ENCODE measurements at regions not wholly inside any gene's neighbourhood (a gene's known extent, or its start where the extent isn't known, plus 50 kb on each side); places are given as distances from the start of the nearest gene placed in this dataset.
"Not testable (repeated sequence)": the region's sequence is repeated elsewhere in the genome, so short reads cannot be mapped to it uniquely, and the experiment has no call there.

DNA sequence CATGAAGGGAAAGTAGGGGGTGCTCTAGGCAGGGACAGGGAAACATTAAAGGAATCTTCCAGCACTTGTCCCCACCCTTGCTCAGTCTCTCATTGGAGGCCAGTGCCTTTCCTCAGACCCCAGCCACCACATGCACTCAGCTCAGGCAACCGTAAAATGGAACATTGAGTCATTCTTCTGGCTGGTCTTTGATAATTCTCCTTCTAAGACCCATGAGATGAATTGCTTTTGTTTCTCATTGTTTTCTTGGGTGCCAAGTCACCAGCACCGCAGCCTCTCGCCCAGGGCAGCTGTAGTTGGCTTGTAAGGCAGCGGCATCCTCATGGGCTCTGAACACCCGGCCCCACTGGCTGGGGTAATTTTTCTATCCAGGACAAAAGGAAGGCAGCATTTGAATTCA lies 108.2 kb downstream of the PHETA1 start:
- TF ChIP-seq, protein P1, sequence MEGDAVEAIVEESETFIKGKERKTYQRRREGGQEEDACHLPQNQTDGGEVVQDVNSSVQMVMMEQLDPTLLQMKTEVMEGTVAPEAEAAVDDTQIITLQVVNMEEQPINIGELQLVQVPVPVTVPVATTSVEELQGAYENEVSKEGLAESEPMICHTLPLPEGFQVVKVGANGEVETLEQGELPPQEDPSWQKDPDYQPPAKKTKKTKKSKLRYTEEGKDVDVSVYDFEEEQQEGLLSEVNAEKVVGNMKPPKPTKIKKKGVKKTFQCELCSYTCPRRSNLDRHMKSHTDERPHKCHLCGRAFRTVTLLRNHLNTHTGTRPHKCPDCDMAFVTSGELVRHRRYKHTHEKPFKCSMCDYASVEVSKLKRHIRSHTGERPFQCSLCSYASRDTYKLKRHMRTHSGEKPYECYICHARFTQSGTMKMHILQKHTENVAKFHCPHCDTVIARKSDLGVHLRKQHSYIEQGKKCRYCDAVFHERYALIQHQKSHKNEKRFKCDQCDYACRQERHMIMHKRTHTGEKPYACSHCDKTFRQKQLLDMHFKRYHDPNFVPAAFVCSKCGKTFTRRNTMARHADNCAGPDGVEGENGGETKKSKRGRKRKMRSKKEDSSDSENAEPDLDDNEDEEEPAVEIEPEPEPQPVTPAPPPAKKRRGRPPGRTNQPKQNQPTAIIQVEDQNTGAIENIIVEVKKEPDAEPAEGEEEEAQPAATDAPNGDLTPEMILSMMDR (IDR thresholded peaks at IDR 0.05; ENCODE audit: control extremely low read depth, extremely low read depth), result no peak
- H3K4me1 ChIP-seq (ENCODE audit: control insufficient read depth in 5 of 5, insufficient read depth in 5 of 5, low read length in 5 of 5), result peaks cover 0 to 1% (median 0%) of the 10 kb centered on the region in 5 donors
- H3K9ac ChIP-seq (ENCODE audit: insufficient read depth in 1 of 2, low read length in 2 of 2), result no peak overlapping the region
- no peak overlapping the region for H3K4me3 ChIP-seq
- H3K36me3 ChIP-seq (ENCODE audit: control insufficient read depth in 4 of 4, insufficient read depth in 4 of 4, low read length in 4 of 4), result no peaks in the 10 kb centered on the region
- no peak for ATAC-seq (ENCODE audit: insufficient read depth, low FRiP score)
- H3K9me3 ChIP-seq (ENCODE audit: control insufficient read depth in 4 of 4, insufficient read depth in 3 of 4, low read length in 3 of 4), result peaks cover 0 to 3% (median 0%) of the 10 kb centered on the region in 4 donors
- H3K27ac ChIP-seq (ENCODE audit: low read depth in 1 of 2, low read length in 1 of 2), result no peak overlapping the region
- peaks cover 0 to 4% (median 2%) of the 10 kb centered on the region in 3 donors for H3K27me3 ChIP-seq (ENCODE audit: control insufficient read depth in 3 of 3, insufficient read depth in 3 of 3, low read length in 2 of 3)
- 86 to 91% methylated on average over 5 of the region's 5 CpGs for WGBS, 2 donors
- DNase-seq, result no peak

DNA sequence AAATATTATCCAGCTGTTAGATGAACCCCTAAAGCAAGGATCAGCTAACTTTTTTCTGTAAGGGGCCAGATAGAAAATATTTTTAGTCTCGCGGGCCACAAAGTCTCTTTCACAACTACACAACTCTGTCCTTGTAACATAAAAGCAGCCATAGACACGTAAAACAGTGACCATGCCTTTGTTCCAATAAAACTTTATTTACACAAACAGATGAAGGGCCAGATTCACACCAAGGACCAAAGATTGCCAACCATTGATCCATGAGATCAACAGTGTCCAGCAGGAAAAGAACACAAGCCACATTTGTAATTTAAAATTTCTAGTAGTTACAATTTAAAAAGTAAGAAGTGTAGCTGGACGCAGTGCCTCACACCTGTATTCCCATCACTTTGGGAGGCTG lies 109.7 kb downstream of the PHETA1 start:
- no peak overlapping the region for H3K27ac ChIP-seq (ENCODE audit: low read depth in 1 of 2, low read length in 1 of 2)
- TF ChIP-seq, protein P1 (IDR thresholded peaks at IDR 0.05; ENCODE audit: control extremely low read depth, extremely low read depth), result no peak
- no peak for ATAC-seq (ENCODE audit: insufficient read depth, low FRiP score)
- no peak for DNase-seq
- no peak overlapping the region for H3K9ac ChIP-seq (ENCODE audit: insufficient read depth in 1 of 2, low read length in 2 of 2)
- peaks cover 0 to 1% (median 0%) of the 10 kb centered on the region in 5 donors for H3K4me1 ChIP-seq (ENCODE audit: control insufficient read depth in 5 of 5, insufficient read depth in 5 of 5, low read length in 5 of 5)
- peaks cover 0 to 3% (median 0%) of the 10 kb centered on the region in 4 donors for H3K9me3 ChIP-seq (ENCODE audit: control insufficient read depth in 4 of 4, insufficient read depth in 3 of 4, low read length in 3 of 4)
- WGBS, 2 donors, result 93% methylated on average over 4 of the region's 4 CpGs
- H3K4me3 ChIP-seq, result no peak overlapping the region
- H3K36me3 ChIP-seq (ENCODE audit: control insufficient read depth in 4 of 4, insufficient read depth in 4 of 4, low read length in 4 of 4), result no peaks in the 10 kb centered on the region
- peaks cover 3 to 5% (median 4%) of the 10 kb centered on the region in 3 donors for H3K27me3 ChIP-seq (ENCODE audit: control insufficient read depth in 3 of 3, insufficient read depth in 3 of 3, low read length in 2 of 3)

DNA sequence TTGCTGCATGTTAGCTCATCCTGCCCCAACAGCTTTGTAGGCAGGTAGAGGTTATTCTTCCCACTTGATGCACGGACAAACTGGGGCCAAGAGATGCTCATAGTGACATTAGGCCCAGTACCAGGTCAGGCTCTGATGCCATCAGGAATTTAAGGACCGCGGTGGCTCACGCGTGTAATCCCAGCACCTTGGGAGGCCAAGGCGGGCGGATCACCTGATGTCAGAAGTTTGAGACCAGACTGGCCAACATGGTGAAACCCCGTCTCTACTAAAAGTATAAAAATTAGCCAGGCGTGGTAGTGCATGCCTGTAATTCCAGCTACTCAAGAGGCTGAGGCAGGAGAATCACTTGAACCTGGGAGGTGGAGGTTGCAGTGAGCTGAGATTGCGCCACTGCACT lies 110.8 kb downstream of the PHETA1 start:
- not testable (repeated sequence) for H3K27me3 ChIP-seq (ENCODE audit: control insufficient read depth in 3 of 3, insufficient read depth in 3 of 3, low read length in 2 of 3); H3K36me3 ChIP-seq (ENCODE audit: control insufficient read depth in 4 of 4, insufficient read depth in 4 of 4, low read length in 4 of 4); H3K4me3 ChIP-seq; DNase-seq; H3K27ac ChIP-seq (ENCODE audit: low read depth in 1 of 2, low read length in 1 of 2); H3K9ac ChIP-seq (ENCODE audit: insufficient read depth in 1 of 2, low read length in 2 of 2); ATAC-seq (ENCODE audit: insufficient read depth, low FRiP score); H3K9me3 ChIP-seq (ENCODE audit: control insufficient read depth in 4 of 4, insufficient read depth in 3 of 4, low read length in 3 of 4); H3K4me1 ChIP-seq (ENCODE audit: control insufficient read depth in 5 of 5, insufficient read depth in 5 of 5, low read length in 5 of 5)
- 88 to 95% methylated on average over 10 of the region's 10 CpGs for WGBS, 2 donors

DNA sequence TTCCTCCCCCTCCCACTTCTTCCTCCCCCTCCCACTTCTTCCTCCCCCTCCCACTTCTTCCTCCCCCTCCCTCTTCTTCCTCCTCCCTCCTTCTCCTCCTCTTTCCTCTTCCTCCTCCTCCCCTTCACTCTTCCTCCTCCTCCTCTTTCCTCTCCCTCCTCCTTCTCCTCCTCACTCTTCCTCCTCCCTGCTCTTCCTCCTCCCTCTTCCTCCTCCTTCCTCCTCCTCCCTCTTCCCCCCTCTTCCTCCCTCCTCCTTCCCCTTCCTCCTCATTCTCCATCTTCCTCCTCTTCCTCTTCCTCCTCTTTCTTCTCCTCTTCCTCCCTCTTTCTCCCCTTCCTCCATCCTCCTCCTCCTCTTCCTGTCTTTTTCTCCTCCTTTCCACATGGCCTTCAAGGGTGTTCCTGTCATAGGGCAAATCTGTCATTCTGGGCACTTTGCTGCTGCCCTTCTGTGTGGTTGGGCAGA lies 111.4 kb downstream of the PHETA1 start:
- H3K9ac ChIP-seq (ENCODE audit: insufficient read depth in 1 of 2, low read length in 2 of 2), result no peak overlapping the region
- H3K9me3 ChIP-seq (ENCODE audit: control insufficient read depth in 4 of 4, insufficient read depth in 3 of 4, low read length in 3 of 4), result peaks cover 0 to 5% (median 0%) of the 10 kb centered on the region in 4 donors
- peaks cover 4 to 8% (median 4%) of the 10 kb centered on the region in 3 donors for H3K27me3 ChIP-seq (ENCODE audit: control insufficient read depth in 3 of 3, insufficient read depth in 3 of 3, low read length in 2 of 3)
- ATAC-seq (ENCODE audit: insufficient read depth, low FRiP score), result no peak
- H3K36me3 ChIP-seq (ENCODE audit: control insufficient read depth in 4 of 4, insufficient read depth in 4 of 4, low read length in 4 of 4), result no peaks in the 10 kb centered on the region
- no peak for DNase-seq
- H3K4me1 ChIP-seq (ENCODE audit: control insufficient read depth in 5 of 5, insufficient read depth in 5 of 5, low read length in 5 of 5), result no peaks in the 10 kb centered on the region
- H3K4me3 ChIP-seq, result no peak overlapping the region
- TF ChIP-seq, protein P1 (IDR thresholded peaks at IDR 0.05; ENCODE audit: control extremely low read depth, extremely low read depth), result no peak
- H3K27ac ChIP-seq (ENCODE audit: low read depth in 1 of 2, low read length in 1 of 2), result no peak overlapping the region

Measured in lung (tissue), 11 donors.